ENCODE measurements at regions not wholly inside any gene's neighbourhood (a gene's known extent, or its start where the extent isn't known, plus 50 kb on each side); places are given as distances from the start of the nearest gene placed in this dataset.

GRCh38 chr9:4921449-4921848 lies 63.6 kb upstream of the JAK2 start:
- Histone ChIP-seq H3K4me1 (no peaks in the 10 kb centered on the region), H3K9me3 (peaks cover 0 to 4% (median 0%) of the 10 kb centered on the region in 4 donors), H3K27ac (no peak overlapping the region), H3K4me3 (no peak overlapping the region), H3K36me3 (no peaks in the 10 kb centered on the region), H3K27me3 (no peaks in the 10 kb centered on the region)
- TF ChIP-seq POLR2A (IDR thresholded peaks at IDR 0.05) (no peak), POLR2AphosphoS5 (IDR thresholded peaks at IDR 0.05) (no peak), CTCF (IDR thresholded peaks at IDR 0.05) (no peak), EP300 (IDR thresholded peaks at IDR 0.05) (no peak)
- WGBS, 2 donors = 95 to 96% methylated on average over 1 of the region's 1 CpG
- DNase-seq = no peak
- intact Hi-C loops (cut with DNase I) = no loop called here

- DNase-seq = no peak
- Histone ChIP-seq H3K4me1 (no peaks in the 10 kb centered on the region), H3K27me3 (no peaks in the 10 kb centered on the region), H3K4me3 (no peak overlapping the region), H3K27ac (no peak overlapping the region), H3K36me3 (no peaks in the 10 kb centered on the region), H3K9me3 (peaks cover 0 to 4% (median 0%) of the 10 kb centered on the region in 4 donors)
- intact Hi-C loops (cut with DNase I) = no loop called here
- 94 to 97% methylated on average over 2 of the region's 2 CpGs for WGBS, 2 donors
- TF ChIP-seq POLR2AphosphoS5 (IDR thresholded peaks at IDR 0.05) = no peak
Measured at GRCh38 chr9:4922101-4922500, 63.0 kb upstream of the JAK2 start.

- WGBS, 2 donors = 90% methylated on average over 2 of the region's 2 CpGs
- Histone ChIP-seq H3K27ac (no peak overlapping the region), H3K4me3 (no peak overlapping the region), H3K4me1 (no peaks in the 10 kb centered on the region), H3K27me3 (no peaks in the 10 kb centered on the region), H3K36me3 (no peaks in the 10 kb centered on the region), H3K9me3 (peaks cover 0 to 4% (median 0%) of the 10 kb centered on the region in 4 donors)
- DNase-seq = no peak
- TF ChIP-seq POLR2A (IDR thresholded peaks at IDR 0.05) (no peak), CTCF (IDR thresholded peaks at IDR 0.05) (no peak), POLR2AphosphoS5 (IDR thresholded peaks at IDR 0.05) (no peak), EP300 (IDR thresholded peaks at IDR 0.05) (no peak)
- intact Hi-C loops (cut with DNase I) = no loop called here
Measured at GRCh38 chr9:4922730-4923129, 62.3 kb upstream of the JAK2 start.

- no peak overlapping the region for H3K27ac ChIP-seq
- H3K27me3 ChIP-seq = no peaks in the 10 kb centered on the region
- DNase-seq = no peak
- TF ChIP-seq EP300 (IDR thresholded peaks at IDR 0.05) (no peak), POLR2AphosphoS5 (IDR thresholded peaks at IDR 0.05) (no peak), CTCF (IDR thresholded peaks at IDR 0.05) (no peak), POLR2A (IDR thresholded peaks at IDR 0.05) (no peak)
- no peak overlapping the region for H3K4me3 ChIP-seq
- peaks cover 0 to 4% (median 0%) of the 10 kb centered on the region in 4 donors for H3K9me3 ChIP-seq
- H3K4me1 ChIP-seq = no peaks in the 10 kb centered on the region
- WGBS, 2 donors = 69 to 84% methylated on average over 1 of the region's 1 CpG
- intact Hi-C loops (cut with DNase I) = no loop called here
- no peaks in the 10 kb centered on the region for H3K36me3 ChIP-seq
Measured at GRCh38 chr9:4923141-4923540, 61.9 kb upstream of the JAK2 start.

- DNase-seq = no peak
- Histone ChIP-seq H3K27ac (no peak overlapping the region), H3K9me3 (peaks cover 0 to 4% (median 0%) of the 10 kb centered on the region in 4 donors), H3K4me1 (no peaks in the 10 kb centered on the region), H3K36me3 (no peaks in the 10 kb centered on the region), H3K4me3 (no peak overlapping the region), H3K27me3 (no peaks in the 10 kb centered on the region)
- 46 to 51% methylated on average over 5 of the region's 5 CpGs for WGBS, 2 donors
- no peak for TF ChIP-seq POLR2A (IDR thresholded peaks at IDR 0.05)
- no peak for TF ChIP-seq EP300 (IDR thresholded peaks at IDR 0.05)
- no peak for TF ChIP-seq POLR2AphosphoS5 (IDR thresholded peaks at IDR 0.05)
- no peak for TF ChIP-seq CTCF (IDR thresholded peaks at IDR 0.05)
- intact Hi-C loops (cut with DNase I) = no loop called here
Measured at GRCh38 chr9:4923580-4924544, 61.2 kb upstream of the JAK2 start.

Data from sigmoid colon (tissue), 6 donors.